ENCODE measurements at regions not wholly inside any gene's neighbourhood (a gene's known extent, or its start where the extent isn't known, plus 50 kb on each side); places are given as distances from the start of the nearest gene placed in this dataset.

DNA sequence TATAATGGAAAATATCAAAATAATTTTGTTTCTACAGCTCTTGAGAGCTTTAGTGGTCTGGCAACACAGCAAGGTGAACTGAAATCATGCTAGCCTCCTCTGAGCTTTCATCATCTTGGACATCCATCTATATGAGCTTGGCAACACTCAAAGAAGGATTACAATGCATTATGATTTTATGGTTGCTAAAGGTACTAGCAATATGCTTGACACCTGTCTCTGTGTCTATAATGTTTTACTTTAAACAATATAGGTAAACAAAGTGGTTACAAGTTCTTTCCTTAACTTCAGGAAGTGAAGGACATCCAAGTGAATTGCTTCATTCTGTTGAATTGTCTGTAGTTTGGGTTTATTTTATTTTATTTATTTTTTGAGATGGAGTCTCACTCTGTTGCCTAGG, 203.7 kb upstream of the RRP15 start:
- POLR2A ChIA-PET = no interaction called here
- intact Hi-C loops (cut with micrococcal nuclease) = no loop called here
- H3K27ac Mint-ChIP-seq = no peak overlapping the region
- DNase-seq = no peak
- no peaks in the 10 kb centered on the region for H3K9me3 Mint-ChIP-seq
- CTCF ChIA-PET = no interaction called here
- no peak overlapping the region for H3K4me3 Mint-ChIP-seq
- no peaks in the 10 kb centered on the region for H3K27me3 Mint-ChIP-seq
- H3K36me3 Mint-ChIP-seq = no peaks in the 10 kb centered on the region
- no peaks in the 10 kb centered on the region for H3K4me1 Mint-ChIP-seq (ENCODE audit: low read depth)

DNA sequence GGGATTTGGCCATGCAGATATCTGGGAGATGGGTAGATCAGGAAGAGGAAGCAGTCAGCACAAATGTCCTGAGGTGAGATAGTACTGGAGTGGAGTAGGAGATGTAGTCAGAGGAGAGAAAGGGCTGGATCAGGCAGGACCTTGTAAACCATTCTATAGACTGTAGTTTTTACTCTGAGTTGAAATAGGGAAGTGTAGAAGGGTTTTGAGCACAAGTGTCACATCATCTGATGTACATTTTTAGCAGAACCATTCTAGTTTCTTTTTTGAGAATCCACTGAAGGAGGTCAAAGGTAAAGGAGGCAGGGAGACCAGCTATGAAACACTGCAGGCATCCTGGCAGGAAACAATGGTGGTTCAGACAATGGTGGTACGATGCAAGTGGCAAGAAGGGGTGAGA, 194.6 kb upstream of the RRP15 start:
- CTCF ChIA-PET = no interaction called here

DNA sequence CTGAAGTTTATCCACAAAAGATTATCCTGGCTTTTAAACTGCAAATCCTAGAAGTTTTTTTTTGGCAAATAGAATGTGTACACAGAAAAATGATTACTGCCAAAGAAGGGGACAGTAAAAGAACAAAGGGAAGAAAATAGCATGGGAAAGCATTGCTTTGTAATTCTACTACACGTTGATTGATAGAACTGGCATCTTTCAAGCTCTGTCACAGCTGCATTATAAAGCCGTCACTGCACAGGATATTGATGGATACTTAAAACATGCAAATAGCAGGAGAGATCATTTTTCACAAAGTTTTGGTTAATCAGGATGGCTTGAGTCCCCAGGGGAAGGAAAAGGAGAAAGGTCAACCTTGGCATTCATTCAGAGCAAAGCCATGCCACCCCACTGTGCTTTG, 183.7 kb upstream of the RRP15 start:
- ChIA-PET POLR2A (no interaction called here), CTCF (no interaction called here)
- H3K4me1 Mint-ChIP-seq (ENCODE audit: low read depth) = no peaks in the 10 kb centered on the region
- H3K27me3 Mint-ChIP-seq = no peaks in the 10 kb centered on the region
- no peak overlapping the region for H3K27ac Mint-ChIP-seq
- intact Hi-C loops (cut with micrococcal nuclease) = no loop called here
- no peak for DNase-seq
- no peak overlapping the region for H3K4me3 Mint-ChIP-seq
- peaks cover 7% of the 10 kb centered on the region for H3K9me3 Mint-ChIP-seq
- no peaks in the 10 kb centered on the region for H3K36me3 Mint-ChIP-seq

More for the DNA sequence above, 194.6 kb upstream of the RRP15 start:
- Mint-ChIP-seq H3K27ac (no peak overlapping the region), H3K27me3 (no peaks in the 10 kb centered on the region), H3K4me1 (ENCODE audit: low read depth) (no peaks in the 10 kb centered on the region), H3K36me3 (no peaks in the 10 kb centered on the region), H3K9me3 (no peaks in the 10 kb centered on the region), H3K4me3 (no peak overlapping the region)
- POLR2A ChIA-PET = no interaction called here
- no peak for DNase-seq
- intact Hi-C loops (cut with micrococcal nuclease) = no loop called here

DNA sequence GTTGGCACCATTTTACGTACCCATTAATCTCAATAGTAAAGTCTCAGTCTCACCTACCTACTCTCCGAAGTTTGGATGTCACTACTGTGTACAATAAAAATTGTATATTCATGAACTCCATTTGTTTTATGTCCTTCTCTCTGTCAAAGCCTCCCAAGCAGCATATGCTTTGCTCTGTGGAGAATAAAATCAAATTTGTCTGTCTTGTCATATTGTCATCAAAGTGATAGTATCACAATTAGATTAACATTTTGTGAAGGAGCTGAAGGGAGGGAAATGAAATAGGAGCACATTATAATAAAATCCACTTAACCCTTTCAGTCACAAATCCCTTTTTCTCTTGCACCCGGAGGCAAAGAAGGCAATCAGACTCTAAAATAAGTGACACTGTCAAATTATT, 177.1 kb upstream of the RRP15 start:
- H3K9me3 Mint-ChIP-seq = no peaks in the 10 kb centered on the region
- H3K4me3 Mint-ChIP-seq = no peak overlapping the region
- ChIA-PET CTCF (no interaction called here), POLR2A (no interaction called here)
- H3K27me3 Mint-ChIP-seq = no peaks in the 10 kb centered on the region
- DNase-seq = no peak
- H3K27ac Mint-ChIP-seq = no peak overlapping the region
- no peaks in the 10 kb centered on the region for H3K36me3 Mint-ChIP-seq
- intact Hi-C loops (cut with micrococcal nuclease) = no loop called here
- no peaks in the 10 kb centered on the region for H3K4me1 Mint-ChIP-seq (ENCODE audit: low read depth)

DNA sequence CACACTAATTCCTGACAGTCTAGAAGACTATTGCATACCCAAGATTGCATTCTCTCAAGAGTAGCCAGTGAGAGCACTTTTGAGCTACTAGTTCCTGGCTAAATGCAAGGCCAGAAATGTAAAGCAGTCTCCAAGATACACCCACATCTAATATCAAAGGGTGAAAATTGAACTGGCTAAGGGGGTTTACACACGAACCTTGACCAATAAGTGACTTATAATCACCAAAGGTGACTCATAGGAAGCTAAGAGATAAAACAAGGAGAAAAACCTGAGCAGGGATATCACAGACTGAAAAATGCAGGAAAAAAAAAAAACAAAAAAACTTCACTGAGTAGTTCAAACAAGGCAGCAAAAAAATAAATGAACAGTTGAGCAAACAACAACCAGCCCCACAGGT, 172.2 kb upstream of the RRP15 start:
- Mint-ChIP-seq H3K4me3 (no peak overlapping the region), H3K36me3 (peaks cover 2% of the 10 kb centered on the region), H3K27me3 (no peaks in the 10 kb centered on the region), H3K4me1 (ENCODE audit: low read depth) (no peaks in the 10 kb centered on the region), H3K9me3 (peaks cover 13% of the 10 kb centered on the region), H3K27ac (no peak overlapping the region)
- ChIA-PET POLR2A (no interaction called here), CTCF (no interaction called here)
- intact Hi-C loops (cut with micrococcal nuclease) = no loop called here
- no peak for DNase-seq

DNA sequence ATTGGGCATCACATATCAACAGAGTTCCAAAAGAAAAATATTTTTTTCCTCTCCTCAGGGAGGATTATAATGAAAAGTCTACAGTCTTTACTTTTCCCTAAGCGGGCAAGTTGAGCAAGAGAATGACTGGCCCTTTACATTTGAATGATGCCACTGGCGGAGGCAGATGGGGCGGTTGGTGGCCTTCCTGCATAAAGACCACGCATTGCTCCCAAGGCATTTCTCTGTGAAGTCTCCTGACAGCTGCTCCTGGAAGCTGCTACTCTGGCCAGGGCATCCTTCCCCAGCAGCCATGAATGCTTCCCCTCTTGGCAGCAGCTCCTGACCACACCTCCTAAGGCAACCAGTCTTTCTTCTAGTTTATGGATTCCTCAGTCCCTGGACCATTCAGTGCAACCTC, 161.1 kb upstream of the RRP15 start:
- no peaks in the 10 kb centered on the region for H3K36me3 Mint-ChIP-seq
- POLR2A ChIA-PET = no interaction called here

DNA sequence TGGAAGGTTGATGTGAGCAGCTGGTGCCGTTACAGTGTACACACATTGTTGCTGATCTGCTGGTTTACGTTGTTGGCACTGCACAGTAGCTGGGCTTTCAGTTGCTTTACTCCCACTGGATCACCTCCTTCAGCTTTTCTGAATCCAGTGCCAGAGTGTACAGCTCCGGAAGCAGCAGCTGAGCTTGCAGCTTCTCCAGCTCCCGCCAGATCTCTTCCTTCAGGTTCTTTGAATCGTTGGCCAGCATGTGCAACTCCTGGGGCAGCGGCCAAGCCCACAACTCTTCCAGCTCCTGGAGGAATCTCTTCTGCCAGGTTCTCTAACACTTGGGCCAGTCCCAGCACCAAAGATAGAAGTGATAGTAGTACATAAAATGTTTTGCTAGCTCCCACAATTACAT, 149.7 kb upstream of the RRP15 start:
- ChIA-PET CTCF (no interaction called here), POLR2A (no interaction called here)
- Mint-ChIP-seq H3K4me1 (ENCODE audit: low read depth) (no peaks in the 10 kb centered on the region), H3K36me3 (no peaks in the 10 kb centered on the region), H3K9me3 (peaks cover 4% of the 10 kb centered on the region), H3K4me3 (no peak overlapping the region), H3K27ac (no peak overlapping the region), H3K27me3 (no peaks in the 10 kb centered on the region)
- DNase-seq = no peak
- intact Hi-C loops (cut with micrococcal nuclease) = loop anchor here (5.0 kb wide), 1 partner anchor 83 kb away; no protein-coding TSS in a partner anchor

More for the DNA sequence above, 161.1 kb upstream of the RRP15 start:
- no peaks in the 10 kb centered on the region for H3K4me1 Mint-ChIP-seq (ENCODE audit: low read depth)
- H3K27ac Mint-ChIP-seq = no peak overlapping the region
- intact Hi-C loops (cut with micrococcal nuclease) = no loop called here
- no peaks in the 10 kb centered on the region for H3K9me3 Mint-ChIP-seq
- H3K4me3 Mint-ChIP-seq = no peak overlapping the region
- no peak for DNase-seq
- CTCF ChIA-PET = no interaction called here
- H3K27me3 Mint-ChIP-seq = no peaks in the 10 kb centered on the region

DNA sequence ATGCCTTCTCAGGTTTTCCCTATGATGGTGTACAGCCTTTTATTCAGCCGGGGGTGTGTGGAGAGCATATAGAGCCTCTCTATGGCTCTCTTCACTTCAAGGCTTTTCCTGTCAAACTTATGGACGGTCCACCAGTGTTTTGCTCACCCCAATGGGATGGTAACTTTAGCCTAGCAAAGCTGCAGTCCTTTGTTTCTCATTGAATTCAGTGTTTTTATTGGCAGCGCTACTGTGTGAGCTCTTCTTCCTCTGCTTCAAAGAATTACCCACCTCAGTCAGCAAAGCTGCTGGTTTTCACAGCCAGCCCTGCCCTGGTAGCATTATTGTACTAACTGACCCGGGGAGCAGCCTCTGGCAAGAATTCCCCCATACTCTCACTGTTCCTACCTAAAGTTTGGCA, 145.3 kb upstream of the RRP15 start:
- no peaks in the 10 kb centered on the region for H3K4me1 Mint-ChIP-seq (ENCODE audit: low read depth)
- H3K36me3 Mint-ChIP-seq = no peaks in the 10 kb centered on the region
- no peaks in the 10 kb centered on the region for H3K27me3 Mint-ChIP-seq
- intact Hi-C loops (cut with micrococcal nuclease) = loop anchor here (5.0 kb wide), 1 partner anchor 87 kb away; no protein-coding TSS in a partner anchor
- no peak overlapping the region for H3K27ac Mint-ChIP-seq
- DNase-seq = no peak
- no peaks in the 10 kb centered on the region for H3K9me3 Mint-ChIP-seq
- POLR2A ChIA-PET = no interaction called here
- H3K4me3 Mint-ChIP-seq = no peak overlapping the region
- CTCF ChIA-PET = no interaction called here

DNA sequence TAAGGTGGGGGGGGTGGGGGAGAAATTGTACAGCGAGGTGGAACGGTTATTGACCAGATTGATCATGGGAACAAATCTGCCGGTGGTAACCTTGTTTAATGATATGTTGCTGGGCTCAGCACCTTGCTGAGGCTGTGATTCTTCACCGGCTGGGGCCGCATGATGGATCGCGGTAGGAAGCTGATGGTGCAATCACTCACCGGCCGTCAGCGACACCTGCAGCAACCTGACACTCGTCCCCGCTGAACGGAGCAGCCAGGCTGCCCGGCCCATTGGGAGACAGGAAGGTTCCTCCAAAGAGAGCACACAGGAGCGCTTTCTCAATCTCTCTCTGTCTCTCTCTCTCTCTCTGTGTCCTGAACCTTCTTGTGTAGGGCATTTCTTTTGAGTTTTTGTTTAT, 128.5 kb upstream of the RRP15 start:
- H3K27ac Mint-ChIP-seq = no peak overlapping the region
- POLR2A ChIA-PET = no interaction called here

DNA sequence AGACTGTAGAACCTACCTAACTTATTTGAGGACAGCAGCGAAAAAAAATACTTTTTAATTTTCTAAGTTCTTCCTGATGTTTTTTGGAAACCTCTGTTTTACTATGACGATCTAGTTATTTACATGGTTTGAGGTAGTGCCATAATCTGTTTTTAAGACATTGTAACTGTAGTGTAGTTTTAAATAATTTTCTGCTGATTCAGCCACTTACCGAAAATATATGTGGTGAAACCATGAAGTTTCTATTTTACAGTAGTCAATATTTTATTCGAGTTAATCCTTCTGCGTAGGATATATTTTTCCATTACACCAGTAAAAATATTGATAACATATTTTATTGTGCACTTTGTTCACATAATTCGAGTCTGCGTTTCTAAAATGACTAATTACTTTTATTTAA, 121.7 kb upstream of the RRP15 start:
- peaks cover 56% of the 10 kb centered on the region for H3K27me3 Mint-ChIP-seq
- POLR2A ChIA-PET = no interaction called here
- CTCF ChIA-PET = no interaction called here
- DNase-seq = no peak
- no peaks in the 10 kb centered on the region for H3K36me3 Mint-ChIP-seq
- peaks cover 19% of the 10 kb centered on the region for H3K4me1 Mint-ChIP-seq (ENCODE audit: low read depth)
- no peaks in the 10 kb centered on the region for H3K9me3 Mint-ChIP-seq
- intact Hi-C loops (cut with micrococcal nuclease) = loop anchor here (10.0 kb wide), 1 partner anchor 1029 kb away; no protein-coding TSS in a partner anchor
- no peak overlapping the region for H3K27ac Mint-ChIP-seq
- no peak overlapping the region for H3K4me3 Mint-ChIP-seq

More for the DNA sequence above, 128.5 kb upstream of the RRP15 start:
- Mint-ChIP-seq H3K4me1 (ENCODE audit: low read depth) (no peaks in the 10 kb centered on the region), H3K36me3 (no peaks in the 10 kb centered on the region), H3K27me3 (peaks cover 30% of the 10 kb centered on the region), H3K4me3 (no peak overlapping the region), H3K9me3 (no peaks in the 10 kb centered on the region)
- intact Hi-C loops (cut with micrococcal nuclease) = no loop called here
- DNase-seq = no peak
- CTCF ChIA-PET = no interaction called here

DNA sequence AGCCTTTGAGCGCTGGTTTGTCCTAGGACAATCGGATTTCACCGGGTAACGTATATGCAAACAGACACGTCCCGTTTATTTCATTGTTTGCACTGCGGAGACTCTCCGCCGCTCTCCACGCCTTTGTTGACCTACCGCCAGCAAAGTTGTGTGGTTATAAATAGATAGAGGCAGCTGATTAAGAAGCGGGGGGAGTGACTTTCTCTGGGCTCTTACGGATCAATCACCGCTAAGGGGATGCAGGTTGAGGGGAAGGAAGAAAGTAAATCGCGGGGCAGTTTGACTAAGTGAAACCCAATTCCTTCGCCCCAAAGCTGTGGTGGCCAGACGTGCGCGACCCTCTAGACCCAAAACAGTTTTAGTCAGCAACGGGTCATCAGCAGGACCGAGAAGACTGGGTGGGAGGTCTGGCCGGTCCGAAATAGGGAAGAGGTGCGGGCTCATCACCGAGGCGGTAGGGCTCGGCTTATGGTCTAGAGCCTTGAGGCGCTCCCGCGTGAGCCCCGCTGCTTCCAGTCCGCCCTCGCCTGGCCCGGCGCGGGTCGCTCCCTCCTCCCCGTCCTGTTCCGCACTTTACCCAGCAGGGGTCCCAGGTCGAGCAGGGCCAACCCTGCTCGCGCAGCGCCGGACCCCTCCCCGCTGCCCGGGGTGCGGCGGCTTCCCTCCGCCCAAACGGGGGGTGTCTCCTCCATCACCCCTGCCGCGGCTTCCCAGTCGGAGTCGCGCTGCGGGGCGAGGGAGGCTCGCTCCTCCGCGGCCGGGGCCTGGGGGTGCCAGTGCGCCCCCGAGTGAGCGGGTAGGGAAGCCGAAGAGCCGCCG, 120.8 kb upstream of the RRP15 start:
- peaks cover 53% of the 10 kb centered on the region for H3K27me3 Mint-ChIP-seq
- intact Hi-C loops (cut with micrococcal nuclease) = loop anchor here (10.0 kb wide), 1 partner anchor 1030 kb away; no protein-coding TSS in a partner anchor
- ChIA-PET CTCF (no interaction called here), POLR2A (no interaction called here)
- peak; percentile 10 for DNase-seq
- no peaks in the 10 kb centered on the region for H3K9me3 Mint-ChIP-seq
- H3K36me3 Mint-ChIP-seq = no peaks in the 10 kb centered on the region
- peaks cover 19% of the 10 kb centered on the region for H3K4me1 Mint-ChIP-seq (ENCODE audit: low read depth)
- H3K4me3 Mint-ChIP-seq = peak overlapping the region; percentile 64
- no peak overlapping the region for H3K27ac Mint-ChIP-seq

DNA sequence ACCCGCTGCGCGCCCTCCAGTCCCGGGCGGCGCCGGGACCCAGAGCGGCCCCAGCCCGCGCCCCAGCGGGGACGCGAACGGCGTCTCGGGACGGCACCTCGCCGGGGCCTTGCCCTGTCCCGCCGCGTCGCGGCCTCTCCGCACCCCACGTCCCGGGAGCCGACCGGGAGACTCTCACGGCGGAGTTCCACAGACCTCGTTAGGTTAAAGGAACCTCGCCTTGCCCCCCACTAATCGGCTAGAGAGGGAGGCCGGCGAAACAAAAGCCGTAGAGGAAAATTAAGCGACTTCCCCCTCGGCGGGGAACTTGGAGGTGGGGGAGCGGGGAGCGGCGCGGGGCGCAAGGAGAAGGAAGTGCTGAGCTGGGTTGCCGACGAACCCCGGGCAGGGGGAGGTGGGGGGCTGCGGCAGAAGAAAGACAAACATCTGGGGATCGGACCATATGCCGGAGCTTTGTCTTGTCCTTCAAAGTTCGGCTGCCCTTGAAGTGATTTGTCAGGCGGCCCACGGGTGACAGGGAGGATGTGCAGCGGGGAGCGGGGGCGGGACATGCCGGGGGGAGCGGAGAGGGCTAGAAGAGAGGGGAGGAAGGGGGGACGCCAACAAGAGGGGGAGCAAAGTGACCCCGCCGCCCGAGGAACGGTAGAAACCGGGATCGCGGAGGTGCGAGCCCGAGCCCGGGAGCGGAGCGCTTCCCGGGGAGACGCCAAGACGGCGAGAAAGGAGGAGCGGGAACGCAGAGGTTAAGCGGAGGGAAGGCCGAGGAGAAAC, 120.0 kb upstream of the RRP15 start:
- ChIA-PET CTCF (interaction anchor here (0.6 kb wide), 1 partner anchor 29 kb away, joined by 3 read pairs; no protein-coding TSS in a partner anchor), POLR2A (no interaction called here)
- peaks cover 51% of the 10 kb centered on the region for H3K27me3 Mint-ChIP-seq
- no peaks in the 10 kb centered on the region for H3K36me3 Mint-ChIP-seq
- no peak overlapping the region for H3K27ac Mint-ChIP-seq
- H3K4me1 Mint-ChIP-seq (ENCODE audit: low read depth) = peaks cover 19% of the 10 kb centered on the region
- intact Hi-C loops (cut with micrococcal nuclease) = loop anchor here (10.0 kb wide), 1 partner anchor 1030 kb away; no protein-coding TSS in a partner anchor
- no peaks in the 10 kb centered on the region for H3K9me3 Mint-ChIP-seq
- peak; percentile 25 for DNase-seq
- H3K4me3 Mint-ChIP-seq = peak overlapping the region; percentile 59
